ENCODE measurements at regions not wholly inside any gene's neighbourhood (a gene's known extent, or its start where the extent isn't known, plus 50 kb on each side); places are given as distances from the start of the nearest gene placed in this dataset.

GRCh38 chr21:45350206-45350854 lies 54.6 kb upstream of the COL18A1 start:
- H3K9me3 ChIP-seq: no peaks in the 10 kb centered on the region
- H3K4me1 ChIP-seq: no peaks in the 10 kb centered on the region
- ATAC-seq (no peak), DNase-seq (no peak)
- H3K27me3 ChIP-seq: peaks cover 0 to 14% of the 10 kb centered on the region in 2 donors
- H3K36me3 ChIP-seq: no peaks in the 10 kb centered on the region
- intact Hi-C loops (cut with DNase I): no loop called here
- TF ChIP-seq CTCF (IDR thresholded peaks at IDR 0.05): no peak
- no peak overlapping the region for H3K27ac ChIP-seq
- H3K4me3 ChIP-seq: no peak overlapping the region

GRCh38 chr21:45351061-45351460 lies 53.9 kb upstream of the COL18A1 start:
- Histone ChIP-seq H3K27me3 (peaks cover 0 to 21% of the 10 kb centered on the region in 2 donors), H3K4me3 (no peak overlapping the region), H3K27ac (no peak overlapping the region), H3K9me3 (no peaks in the 10 kb centered on the region), H3K36me3 (no peaks in the 10 kb centered on the region), H3K4me1 (no peaks in the 10 kb centered on the region)
- intact Hi-C loops (cut with DNase I): no loop called here
- no peak for ATAC-seq
- DNase-seq: peak in 1 of 4 donors; percentile 61
- no peak for TF ChIP-seq CTCF (IDR thresholded peaks at IDR 0.05)

- H3K36me3 ChIP-seq: no peaks in the 10 kb centered on the region
- ATAC-seq (no peak), DNase-seq (peak in 1 of 4 donors; percentile 55)
Measured at GRCh38 chr21:45351526-45352275, 53.3 kb upstream of the COL18A1 start.

GRCh38 chr21:45352621-45353139 lies 52.3 kb upstream of the COL18A1 start:
- Histone ChIP-seq H3K4me1 (no peaks in the 10 kb centered on the region), H3K9me3 (no peaks in the 10 kb centered on the region), H3K27ac (no peak overlapping the region), H3K4me3 (no peak overlapping the region), H3K36me3 (no peaks in the 10 kb centered on the region), H3K27me3 (peaks cover 0 to 14% of the 10 kb centered on the region in 2 donors)
- TF ChIP-seq CTCF (IDR thresholded peaks at IDR 0.05): no peak
- DNase-seq (peak in 1 of 4 donors; percentile 65), ATAC-seq (no peak)
- intact Hi-C loops (cut with DNase I): no loop called here

More at GRCh38 chr21:45351526-45352275, 53.3 kb upstream of the COL18A1 start:
- H3K27ac ChIP-seq: no peak overlapping the region
- intact Hi-C loops (cut with DNase I): no loop called here
- no peaks in the 10 kb centered on the region for H3K9me3 ChIP-seq
- TF ChIP-seq CTCF (IDR thresholded peaks at IDR 0.05): no peak
- peaks cover 0 to 23% of the 10 kb centered on the region in 2 donors for H3K27me3 ChIP-seq
- no peak overlapping the region for H3K4me3 ChIP-seq
- no peaks in the 10 kb centered on the region for H3K4me1 ChIP-seq

- no peak for TF ChIP-seq CTCF (IDR thresholded peaks at IDR 0.05)
- Histone ChIP-seq H3K27me3 (peaks cover 0 to 11% of the 10 kb centered on the region in 2 donors), H3K9me3 (no peaks in the 10 kb centered on the region), H3K4me1 (no peaks in the 10 kb centered on the region), H3K4me3 (no peak overlapping the region), H3K27ac (no peak overlapping the region), H3K36me3 (no peaks in the 10 kb centered on the region)
- DNase-seq (no peak), ATAC-seq (no peak)
- intact Hi-C loops (cut with DNase I): no loop called here
Measured at GRCh38 chr21:45353200-45353599, 51.8 kb upstream of the COL18A1 start.

Measured in left lung (tissue), 4 donors.